Glutamatergic neuron (in vitro differentiated cells): ENCODE measurements at regions not wholly inside any gene's neighbourhood (a gene's known extent, or its start where the extent isn't known, plus 50 kb on each side); places are given as distances from the start of the nearest gene placed in this dataset.

Experiments used
- DNase-seq: peaks from one replicate; pipeline ENCODE4 v3.0.0; 2022
- H3K27ac Mint-ChIP-seq: one replicate; pipeline ENCODE4 v1.8.0; 2020; ENCODE audit warnings: mild to moderate bottlenecking, mixed read lengths, inconsistent platforms; ENCODE audit not compliant: unreplicated experiment
- H3K27me3 Mint-ChIP-seq: one replicate; pipeline ENCODE4 v1.8.0; 2020; ENCODE audit warnings: mild to moderate bottlenecking, moderate library complexity, mixed read lengths, inconsistent platforms; ENCODE audit not compliant: unreplicated experiment
- H3K36me3 Mint-ChIP-seq: one replicate; pipeline ENCODE4 v1.8.0; 2020; ENCODE audit warnings: mild to moderate bottlenecking, mixed read lengths, inconsistent platforms; ENCODE audit not compliant: unreplicated experiment
- H3K4me1 Mint-ChIP-seq: one replicate; pipeline ENCODE4 v1.8.0; 2020; ENCODE audit warnings: mild to moderate bottlenecking, low read depth, mixed read lengths, inconsistent platforms; ENCODE audit not compliant: unreplicated experiment
- H3K4me3 Mint-ChIP-seq: one replicate; pipeline ENCODE4 v1.8.0; 2020; ENCODE audit warnings: mild to moderate bottlenecking, mixed read lengths, inconsistent platforms; ENCODE audit not compliant: unreplicated experiment
- H3K9me3 Mint-ChIP-seq: one replicate; pipeline ENCODE4 v1.8.0; 2020; ENCODE audit warnings: mild to moderate bottlenecking, moderate library complexity, mixed read lengths, inconsistent platforms; ENCODE audit not compliant: unreplicated experiment
- CTCF ChIP-seq: fragments of 200-600 bp; sonication (generic); IDR thresholded peaks from one replicate; pipeline ENCODE4 v1.5.0; 2021; ENCODE audit not compliant: partially characterized antibody, unreplicated experiment

- TF ChIP-seq CTCF: no peak
- Mint-ChIP-seq H3K27me3 (no peaks in the 10 kb centered on the region), H3K4me1 (no peaks in the 10 kb centered on the region), H3K4me3 (no peak overlapping the region), H3K36me3 (no peaks in the 10 kb centered on the region), H3K27ac (no peak overlapping the region), H3K9me3 (no peaks in the 10 kb centered on the region)
- no peak for DNase-seq
Measured at GRCh38 chr1:79131626-79132025, 125.1 kb upstream of the ADGRL4 start.

GRCh38 chr1:79129914-79130313 lies 123.4 kb upstream of the ADGRL4 start:
- H3K27ac Mint-ChIP-seq: no peak overlapping the region
- H3K9me3 Mint-ChIP-seq: no peaks in the 10 kb centered on the region
- no peaks in the 10 kb centered on the region for H3K36me3 Mint-ChIP-seq
- no peak for DNase-seq
- H3K4me1 Mint-ChIP-seq: no peaks in the 10 kb centered on the region
- no peak for TF ChIP-seq CTCF
- no peaks in the 10 kb centered on the region for H3K27me3 Mint-ChIP-seq
- H3K4me3 Mint-ChIP-seq: no peak overlapping the region

GRCh38 chr1:79128722-79129121 lies 122.2 kb upstream of the ADGRL4 start:
- no peaks in the 10 kb centered on the region for H3K4me1 Mint-ChIP-seq
- H3K4me3 Mint-ChIP-seq: no peak overlapping the region
- no peak for DNase-seq
- H3K9me3 Mint-ChIP-seq: no peaks in the 10 kb centered on the region
- H3K27me3 Mint-ChIP-seq: no peaks in the 10 kb centered on the region
- no peak for TF ChIP-seq CTCF
- H3K36me3 Mint-ChIP-seq: no peaks in the 10 kb centered on the region
- H3K27ac Mint-ChIP-seq: no peak overlapping the region

- no peaks in the 10 kb centered on the region for H3K27me3 Mint-ChIP-seq
- no peak for TF ChIP-seq CTCF
Measured at GRCh38 chr1:79124756-79125155, 118.2 kb upstream of the ADGRL4 start.

GRCh38 chr1:79122521-79122920 lies 116.0 kb upstream of the ADGRL4 start:
- TF ChIP-seq CTCF: no peak
- H3K27ac Mint-ChIP-seq: no peak overlapping the region
- DNase-seq: no peak
- no peaks in the 10 kb centered on the region for H3K27me3 Mint-ChIP-seq
- no peaks in the 10 kb centered on the region for H3K36me3 Mint-ChIP-seq
- H3K9me3 Mint-ChIP-seq: no peaks in the 10 kb centered on the region
- peaks cover 3% of the 10 kb centered on the region for H3K4me1 Mint-ChIP-seq
- H3K4me3 Mint-ChIP-seq: no peak overlapping the region

More at GRCh38 chr1:79124756-79125155, 118.2 kb upstream of the ADGRL4 start:
- H3K9me3 Mint-ChIP-seq: no peaks in the 10 kb centered on the region
- H3K27ac Mint-ChIP-seq: no peak overlapping the region
- DNase-seq: no peak
- peaks cover 3% of the 10 kb centered on the region for H3K4me1 Mint-ChIP-seq
- H3K36me3 Mint-ChIP-seq: no peaks in the 10 kb centered on the region
- H3K4me3 Mint-ChIP-seq: no peak overlapping the region
